ENCODE measurements at regions not wholly inside any gene's neighbourhood (a gene's known extent, or its start where the extent isn't known, plus 50 kb on each side); places are given as distances from the start of the nearest gene placed in this dataset.

DNA sequence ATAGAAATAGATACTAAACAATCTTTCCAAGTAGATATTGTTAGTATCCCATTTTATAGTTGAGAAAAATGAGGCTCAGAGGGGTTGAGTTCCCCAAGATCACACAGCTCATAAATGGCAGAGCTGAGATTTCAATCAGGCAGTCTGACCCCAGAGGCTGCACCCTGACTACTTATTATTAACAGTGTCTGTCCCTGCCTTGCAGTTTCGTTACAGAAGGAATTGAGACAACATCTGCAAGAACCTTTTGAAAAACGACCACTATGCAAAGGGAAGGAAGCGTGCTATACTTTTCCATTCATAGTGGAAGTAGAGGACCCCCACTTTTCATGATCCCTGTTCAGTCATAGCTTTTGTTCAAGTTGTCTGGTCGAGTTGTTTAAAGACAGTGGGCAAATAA lies 53.2 kb upstream of the SEC11C start:
- TF ChIP-seq CTCF (IDR thresholded peaks at IDR 0.05) (no peak), TEAD4 (IDR thresholded peaks at IDR 0.05; ENCODE audit: borderline replicate concordance, insufficient read depth) (no peak), RAD21 (IDR thresholded peaks at IDR 0.05; ENCODE audit: low read length) (no peak), YY1 (IDR thresholded peaks at IDR 0.05; ENCODE audit: low read depth) (no peak)
- TF ChIP-seq, protein P1, sequence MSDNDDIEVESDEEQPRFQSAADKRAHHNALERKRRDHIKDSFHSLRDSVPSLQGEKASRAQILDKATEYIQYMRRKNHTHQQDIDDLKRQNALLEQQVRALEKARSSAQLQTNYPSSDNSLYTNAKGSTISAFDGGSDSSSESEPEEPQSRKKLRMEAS (IDR thresholded peaks at IDR 0.05; ENCODE audit: low read depth): no peak

All from SK-N-SH (cell line).